ENCODE measurements at regions not wholly inside any gene's neighbourhood (a gene's known extent, or its start where the extent isn't known, plus 50 kb on each side); places are given as distances from the start of the nearest gene placed in this dataset.

DNA sequence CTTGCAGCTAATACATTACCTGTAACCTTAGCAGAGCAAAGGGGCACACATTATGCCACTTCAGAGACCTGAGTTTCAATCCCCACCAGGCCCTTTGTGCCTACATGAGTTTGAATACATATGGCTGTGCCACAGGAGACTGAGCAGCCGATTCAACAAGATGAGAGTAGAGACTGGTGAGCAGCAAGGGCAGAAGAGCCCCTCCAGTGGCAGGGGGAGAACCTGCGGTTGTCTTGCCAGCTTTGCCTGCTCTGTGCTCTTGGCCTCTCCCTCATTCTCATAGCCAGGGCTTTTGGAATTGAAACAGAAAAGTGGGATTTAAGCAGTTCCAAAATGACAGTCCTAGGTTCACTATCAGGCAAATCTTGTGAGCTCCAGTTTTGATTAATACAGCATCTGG is 52.3 kb upstream of the CLNK start (continued):
- TF ChIP-seq, protein P1, sequence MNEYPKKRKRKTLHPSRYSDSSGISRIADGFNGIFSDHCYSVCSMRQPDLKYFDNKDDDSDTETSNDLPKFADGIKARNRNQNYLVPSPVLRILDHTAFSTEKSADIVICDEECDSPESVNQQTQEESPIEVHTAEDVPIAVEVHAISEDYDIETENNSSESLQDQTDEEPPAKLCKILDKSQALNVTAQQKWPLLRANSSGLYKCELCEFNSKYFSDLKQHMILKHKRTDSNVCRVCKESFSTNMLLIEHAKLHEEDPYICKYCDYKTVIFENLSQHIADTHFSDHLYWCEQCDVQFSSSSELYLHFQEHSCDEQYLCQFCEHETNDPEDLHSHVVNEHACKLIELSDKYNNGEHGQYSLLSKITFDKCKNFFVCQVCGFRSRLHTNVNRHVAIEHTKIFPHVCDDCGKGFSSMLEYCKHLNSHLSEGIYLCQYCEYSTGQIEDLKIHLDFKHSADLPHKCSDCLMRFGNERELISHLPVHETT (tag by site-specific recombination; IDR thresholded peaks at IDR 0.05): no peak
- TF ChIP-seq, protein P2, sequence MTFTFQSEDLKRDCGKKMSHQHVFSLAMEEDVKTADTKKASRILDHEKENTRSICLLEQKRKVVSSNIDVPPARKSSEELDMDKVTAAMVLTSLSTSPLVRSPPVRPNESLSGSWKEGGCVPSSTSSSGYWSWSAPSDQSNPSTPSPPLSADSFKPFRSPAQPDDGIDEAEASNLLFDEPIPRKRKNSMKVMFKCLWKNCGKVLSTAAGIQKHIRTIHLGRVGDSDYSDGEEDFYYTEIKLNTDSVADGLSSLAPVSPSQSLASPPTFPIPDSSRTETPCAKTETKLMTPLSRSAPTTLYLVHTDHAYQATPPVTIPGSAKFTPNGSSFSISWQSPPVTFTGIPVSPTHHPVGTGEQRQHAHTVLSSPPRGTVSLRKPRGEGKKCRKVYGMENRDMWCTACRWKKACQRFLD (tag by site-specific recombination; IDR thresholded peaks at IDR 0.05): no peak

DNA sequence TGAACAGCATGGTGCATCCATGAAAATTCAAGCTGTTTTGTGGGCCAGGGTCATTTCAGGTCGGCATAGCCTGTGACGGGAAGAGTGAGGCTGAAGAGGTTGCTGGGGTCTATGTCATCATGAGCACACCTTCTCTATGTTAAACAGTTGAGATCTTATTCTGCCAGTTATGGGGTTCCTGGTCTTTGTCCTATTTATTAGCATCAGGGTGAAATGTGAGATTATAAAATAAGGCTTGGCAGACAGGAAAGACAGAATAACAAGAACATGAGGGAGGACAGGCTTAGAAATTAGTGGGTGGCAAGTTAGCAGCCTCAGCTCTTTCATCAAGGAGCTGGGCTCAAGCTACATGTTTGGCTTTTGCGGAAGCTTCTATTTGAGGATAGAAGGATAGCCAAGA is 51.7 kb upstream of the CLNK start:
- TF ChIP-seq ZNF16 (tag by site-specific recombination; IDR thresholded peaks at IDR 0.05; ENCODE audit: low read depth): no peak
- TF ChIP-seq ZNF341 (tag by site-specific recombination; IDR thresholded peaks at IDR 0.05; ENCODE audit: low read depth): no peak
- no peak for TF ChIP-seq ZNF571 (tag by site-specific recombination; IDR thresholded peaks at IDR 0.05)
- no peak for TF ChIP-seq KLF10 (tag by site-specific recombination; IDR thresholded peaks at IDR 0.05)
- TF ChIP-seq ZNF426 (tag by site-specific recombination; IDR thresholded peaks at IDR 0.05): no peak
- TF ChIP-seq ZNF292 (tag by site-specific recombination; IDR thresholded peaks at IDR 0.05; ENCODE audit: borderline replicate concordance, low read depth): no peak
- TF ChIP-seq ZNF664 (tag by site-specific recombination; IDR thresholded peaks at IDR 0.05): no peak
- TF ChIP-seq ZFP41 (tag by site-specific recombination; IDR thresholded peaks at IDR 0.05; ENCODE audit: borderline replicate concordance): no peak
- TF ChIP-seq ZFP3 (tag by site-specific recombination; IDR thresholded peaks at IDR 0.05; ENCODE audit: low read depth): no peak
- no peak for TF ChIP-seq ZNF600 (tag by site-specific recombination; IDR thresholded peaks at IDR 0.05)
- TF ChIP-seq, protein P3, sequence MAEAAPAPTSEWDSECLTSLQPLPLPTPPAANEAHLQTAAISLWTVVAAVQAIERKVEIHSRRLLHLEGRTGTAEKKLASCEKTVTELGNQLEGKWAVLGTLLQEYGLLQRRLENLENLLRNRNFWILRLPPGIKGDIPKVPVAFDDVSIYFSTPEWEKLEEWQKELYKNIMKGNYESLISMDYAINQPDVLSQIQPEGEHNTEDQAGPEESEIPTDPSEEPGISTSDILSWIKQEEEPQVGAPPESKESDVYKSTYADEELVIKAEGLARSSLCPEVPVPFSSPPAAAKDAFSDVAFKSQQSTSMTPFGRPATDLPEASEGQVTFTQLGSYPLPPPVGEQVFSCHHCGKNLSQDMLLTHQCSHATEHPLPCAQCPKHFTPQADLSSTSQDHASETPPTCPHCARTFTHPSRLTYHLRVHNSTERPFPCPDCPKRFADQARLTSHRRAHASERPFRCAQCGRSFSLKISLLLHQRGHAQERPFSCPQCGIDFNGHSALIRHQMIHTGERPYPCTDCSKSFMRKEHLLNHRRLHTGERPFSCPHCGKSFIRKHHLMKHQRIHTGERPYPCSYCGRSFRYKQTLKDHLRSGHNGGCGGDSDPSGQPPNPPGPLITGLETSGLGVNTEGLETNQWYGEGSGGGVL (tag by site-specific recombination; IDR thresholded peaks at IDR 0.05): no peak
- TF ChIP-seq HOXA7 (CRISPR knock-in tag; IDR thresholded peaks at IDR 0.05; ENCODE audit: borderline replicate concordance): no peak
- TF ChIP-seq, protein P4, sequence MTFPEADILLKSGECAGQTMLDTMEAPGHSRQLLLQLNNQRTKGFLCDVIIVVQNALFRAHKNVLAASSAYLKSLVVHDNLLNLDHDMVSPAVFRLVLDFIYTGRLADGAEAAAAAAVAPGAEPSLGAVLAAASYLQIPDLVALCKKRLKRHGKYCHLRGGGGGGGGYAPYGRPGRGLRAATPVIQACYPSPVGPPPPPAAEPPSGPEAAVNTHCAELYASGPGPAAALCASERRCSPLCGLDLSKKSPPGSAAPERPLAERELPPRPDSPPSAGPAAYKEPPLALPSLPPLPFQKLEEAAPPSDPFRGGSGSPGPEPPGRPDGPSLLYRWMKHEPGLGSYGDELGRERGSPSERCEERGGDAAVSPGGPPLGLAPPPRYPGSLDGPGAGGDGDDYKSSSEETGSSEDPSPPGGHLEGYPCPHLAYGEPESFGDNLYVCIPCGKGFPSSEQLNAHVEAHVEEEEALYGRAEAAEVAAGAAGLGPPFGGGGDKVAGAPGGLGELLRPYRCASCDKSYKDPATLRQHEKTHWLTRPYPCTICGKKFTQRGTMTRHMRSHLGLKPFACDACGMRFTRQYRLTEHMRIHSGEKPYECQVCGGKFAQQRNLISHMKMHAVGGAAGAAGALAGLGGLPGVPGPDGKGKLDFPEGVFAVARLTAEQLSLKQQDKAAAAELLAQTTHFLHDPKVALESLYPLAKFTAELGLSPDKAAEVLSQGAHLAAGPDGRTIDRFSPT (tag by site-specific recombination; IDR thresholded peaks at IDR 0.05): no peak

DNA sequence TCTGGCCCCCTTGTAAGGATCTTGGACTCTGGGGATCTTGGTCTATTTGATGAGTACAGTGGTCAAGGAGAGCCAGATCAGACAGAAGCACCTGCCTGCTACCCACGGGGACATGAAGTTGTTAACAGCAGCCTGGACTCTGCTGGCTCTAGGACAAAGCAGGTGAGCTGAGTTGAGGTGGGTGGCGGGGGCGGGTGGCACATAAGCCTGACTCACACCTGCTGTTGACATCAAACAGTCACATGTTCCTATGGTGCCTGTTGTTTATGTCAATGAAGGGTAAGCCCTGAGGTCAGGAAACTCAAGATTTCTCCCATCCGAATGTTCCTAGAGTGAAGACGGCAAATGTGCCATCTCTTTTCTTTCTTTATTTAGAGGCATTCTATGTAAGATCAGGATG is 50.1 kb upstream of the CLNK start:
- no peak overlapping the region for H3K4me3 ChIP-seq (ENCODE audit: low read depth, low read length)
- CTCF ChIA-PET: no interaction called here
- no peak overlapping the region for H3K27ac ChIP-seq (ENCODE audit: extremely low read depth, low read depth, low read length)
- H3K4me1 ChIP-seq (ENCODE audit: control insufficient read depth, insufficient read depth, low read length): 0 out of 2 replicates have a peak, but pooled peaks cover 3% of the 10 kb centered on the region
- no peaks in the 10 kb centered on the region for H3K9me3 ChIP-seq (ENCODE audit: control insufficient read depth, insufficient read depth, low read depth, low read length)
- POLR2A ChIA-PET: no interaction called here
- H3K36me3 ChIP-seq (ENCODE audit: control insufficient read depth in 2 of 2, insufficient read depth in 1 of 2, low read length in 2 of 2): no peaks in the 10 kb centered on the region
- TF ChIP-seq GFI1B (tag by site-specific recombination; IDR thresholded peaks at IDR 0.05): no peak
- no peak for TF ChIP-seq ZNF37A (tag by site-specific recombination; IDR thresholded peaks at IDR 0.05)
- TF ChIP-seq, protein P5, sequence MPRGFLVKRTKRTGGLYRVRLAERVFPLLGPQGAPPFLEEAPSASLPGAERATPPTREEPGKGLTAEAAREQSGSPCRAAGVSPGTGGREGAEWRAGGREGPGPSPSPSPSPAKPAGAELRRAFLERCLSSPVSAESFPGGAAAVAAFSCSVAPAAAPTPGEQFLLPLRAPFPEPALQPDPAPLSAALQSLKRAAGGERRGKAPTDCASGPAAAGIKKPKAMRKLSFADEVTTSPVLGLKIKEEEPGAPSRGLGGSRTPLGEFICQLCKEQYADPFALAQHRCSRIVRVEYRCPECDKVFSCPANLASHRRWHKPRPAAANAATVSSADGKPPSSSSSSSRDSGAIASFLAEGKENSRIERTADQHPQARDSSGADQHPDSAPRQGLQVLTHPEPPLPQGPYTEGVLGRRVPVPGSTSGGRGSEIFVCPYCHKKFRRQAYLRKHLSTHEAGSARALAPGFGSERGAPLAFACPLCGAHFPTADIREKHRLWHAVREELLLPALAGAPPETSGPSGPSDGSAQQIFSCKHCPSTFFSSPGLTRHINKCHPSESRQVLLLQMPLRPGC (tag by site-specific recombination; IDR thresholded peaks at IDR 0.05): no peak
- no peak for TF ChIP-seq ZSCAN16 (tag by site-specific recombination; IDR thresholded peaks at IDR 0.05)
- no peak for TF ChIP-seq ZNF138 (tag by site-specific recombination; IDR thresholded peaks at IDR 0.05; ENCODE audit: borderline replicate concordance)
- no peak for TF ChIP-seq ZNF311 (tag by site-specific recombination; IDR thresholded peaks at IDR 0.05; ENCODE audit: borderline replicate concordance)
- TF ChIP-seq, protein P6, sequence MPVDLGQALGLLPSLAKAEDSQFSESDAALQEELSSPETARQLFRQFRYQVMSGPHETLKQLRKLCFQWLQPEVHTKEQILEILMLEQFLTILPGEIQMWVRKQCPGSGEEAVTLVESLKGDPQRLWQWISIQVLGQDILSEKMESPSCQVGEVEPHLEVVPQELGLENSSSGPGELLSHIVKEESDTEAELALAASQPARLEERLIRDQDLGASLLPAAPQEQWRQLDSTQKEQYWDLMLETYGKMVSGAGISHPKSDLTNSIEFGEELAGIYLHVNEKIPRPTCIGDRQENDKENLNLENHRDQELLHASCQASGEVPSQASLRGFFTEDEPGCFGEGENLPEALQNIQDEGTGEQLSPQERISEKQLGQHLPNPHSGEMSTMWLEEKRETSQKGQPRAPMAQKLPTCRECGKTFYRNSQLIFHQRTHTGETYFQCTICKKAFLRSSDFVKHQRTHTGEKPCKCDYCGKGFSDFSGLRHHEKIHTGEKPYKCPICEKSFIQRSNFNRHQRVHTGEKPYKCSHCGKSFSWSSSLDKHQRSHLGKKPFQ (tag by site-specific recombination; IDR thresholded peaks at IDR 0.05): no peak
- TF ChIP-seq KLF8 (tag by site-specific recombination; IDR thresholded peaks at IDR 0.05): no peak

More for the DNA sequence above, 51.7 kb upstream of the CLNK start:
- no peak overlapping the region for H3K4me3 ChIP-seq (ENCODE audit: low read depth, low read length)
- no peaks in the 10 kb centered on the region for H3K9me3 ChIP-seq (ENCODE audit: control insufficient read depth, insufficient read depth, low read depth, low read length)
- ChIA-PET POLR2A (no interaction called here), CTCF (interaction anchor here (0.6 to 0.7 kb wide), 3 partner anchors 20 to 159 kb away, joined by 3 read pairs; no protein-coding TSS in a partner anchor)
- no peaks in the 10 kb centered on the region for H3K36me3 ChIP-seq (ENCODE audit: control insufficient read depth in 2 of 2, insufficient read depth in 1 of 2, low read length in 2 of 2)
- H3K4me1 ChIP-seq (ENCODE audit: control insufficient read depth, insufficient read depth, low read length): peaks cover 8% of the 10 kb centered on the region; the same call in 1 of the 2 replicates
- H3K27ac ChIP-seq (ENCODE audit: extremely low read depth, low read depth, low read length): no peak overlapping the region
